ENCODE measurements at regions not wholly inside any gene's neighbourhood (a gene's known extent, or its start where the extent isn't known, plus 50 kb on each side); places are given as distances from the start of the nearest gene placed in this dataset.
A peak's percentile ranks its signal among the peaks of the same experiment; 100 is the strongest.
"Not testable (repeated sequence)": the region's sequence is repeated elsewhere in the genome, so short reads cannot be mapped to it uniquely, and the experiment has no call there.

DNA sequence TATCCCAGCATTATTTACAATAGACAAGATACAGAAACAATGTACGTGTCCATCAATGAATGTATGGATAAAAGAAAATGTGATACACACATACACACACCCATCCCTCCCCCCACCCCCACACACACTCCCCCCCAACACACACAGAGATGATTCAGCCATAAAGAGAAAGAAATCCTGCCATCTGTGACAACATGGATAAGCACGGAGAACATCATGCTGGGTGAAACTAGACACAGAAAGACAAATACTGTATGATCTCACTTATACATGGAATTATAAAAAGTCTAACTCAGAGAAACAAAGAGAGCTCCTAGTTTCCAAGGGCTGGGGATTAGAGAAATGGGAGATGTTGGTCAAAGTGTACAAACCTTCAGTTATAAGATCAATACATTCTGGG is 104.8 kb upstream of the LY86 start:
- DNase-seq = no peak

- no peak for DNase-seq
These were observed 103.8 kb upstream of the LY86 start for GRCh38 chr6:6484681-6485080.

- DNase-seq = no peak
These were observed 101.9 kb upstream of the LY86 start for GRCh38 chr6:6486595-6486994.

DNA sequence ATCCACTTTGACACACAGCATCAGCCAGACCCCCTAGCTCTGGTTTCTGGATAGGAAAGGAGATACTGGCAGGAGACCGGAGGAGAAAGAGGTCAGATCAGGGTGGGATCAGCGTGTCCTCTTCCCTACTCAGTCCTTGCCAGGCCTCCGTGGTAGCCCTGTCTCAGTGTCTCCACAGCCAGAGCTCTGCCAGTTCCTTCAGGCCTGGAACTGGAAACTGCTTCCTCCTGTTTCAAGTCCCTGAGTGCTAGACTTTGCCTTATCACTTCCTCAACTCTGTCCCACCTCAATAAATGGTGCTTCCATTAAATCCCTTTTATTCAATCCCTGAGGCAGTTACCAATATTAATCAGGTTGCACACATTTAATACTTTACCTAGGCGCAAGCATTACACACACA is 96.8 kb upstream of the LY86 start:
- no peak for DNase-seq

DNA sequence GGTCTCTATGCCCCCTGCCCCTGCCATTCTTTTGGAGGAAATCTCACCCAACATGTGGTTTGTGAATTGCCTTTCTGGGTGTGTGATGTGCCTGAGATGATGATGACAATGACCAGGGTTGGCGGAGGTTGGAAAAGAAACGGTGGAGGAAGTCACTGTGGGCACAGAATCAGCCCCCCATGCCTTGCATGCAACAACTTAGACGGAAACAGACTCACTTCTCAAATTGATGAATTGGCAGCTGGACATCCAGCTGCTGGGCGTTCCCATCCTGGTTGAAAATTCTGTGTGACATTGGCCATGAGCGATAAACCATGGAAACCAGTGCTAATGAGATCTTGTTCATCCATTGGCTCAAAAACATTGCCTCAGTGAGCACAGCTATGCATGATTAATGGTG is 95.8 kb upstream of the LY86 start:
- no peak for DNase-seq

DNA sequence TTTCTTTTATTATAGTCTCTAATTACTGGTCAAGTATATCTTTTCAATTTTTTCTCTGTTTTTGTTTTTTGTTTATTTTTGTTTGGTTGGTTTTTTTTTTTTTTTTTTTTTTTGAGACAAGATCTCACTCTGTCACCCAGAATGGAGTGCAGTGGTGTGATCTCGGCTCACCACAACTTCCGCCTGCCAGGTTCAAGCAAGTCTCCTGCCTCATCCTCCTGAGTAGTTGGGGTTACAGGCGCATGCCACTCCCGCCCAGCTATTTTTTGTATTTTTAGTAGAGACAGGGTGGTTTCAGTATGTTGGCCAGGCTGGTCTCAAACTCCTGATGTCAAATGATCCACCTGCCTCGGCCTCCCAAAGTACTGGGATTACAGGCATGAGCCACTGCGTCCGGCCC is 94.4 kb upstream of the LY86 start:
- DNase-seq = not testable (repeated sequence)

GRCh38 chr6:6494677-6495076 is 93.8 kb upstream of the LY86 start:
- peak; percentile 73 to 82 for DNase-seq

- DNase-seq = no peak
These were observed 92.7 kb upstream of the LY86 start for GRCh38 chr6:6495851-6496250.

DNA sequence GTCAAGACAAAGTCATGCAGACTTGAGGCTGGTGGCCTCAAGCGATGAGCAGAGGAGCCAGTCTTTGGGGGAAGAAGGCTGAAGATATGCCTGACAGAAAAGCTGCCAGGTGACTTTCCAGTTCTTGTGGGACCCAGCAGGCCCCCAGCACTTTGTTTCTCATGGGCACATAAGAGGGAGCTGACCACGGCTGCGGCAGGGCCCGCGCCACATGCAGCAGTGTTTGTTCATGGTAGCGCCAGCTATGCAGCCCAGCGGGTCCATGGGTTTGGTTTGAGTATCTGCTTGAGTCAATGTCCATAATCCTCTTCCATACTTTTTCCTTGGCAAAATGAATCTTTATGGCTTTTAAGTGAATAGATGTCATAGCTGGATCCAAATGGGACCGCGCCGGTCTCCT is 91.0 kb upstream of the LY86 start:
- DNase-seq = no peak

- DNase-seq = no peak
These were observed 90.5 kb upstream of the LY86 start for GRCh38 chr6:6497976-6498375.

DNA sequence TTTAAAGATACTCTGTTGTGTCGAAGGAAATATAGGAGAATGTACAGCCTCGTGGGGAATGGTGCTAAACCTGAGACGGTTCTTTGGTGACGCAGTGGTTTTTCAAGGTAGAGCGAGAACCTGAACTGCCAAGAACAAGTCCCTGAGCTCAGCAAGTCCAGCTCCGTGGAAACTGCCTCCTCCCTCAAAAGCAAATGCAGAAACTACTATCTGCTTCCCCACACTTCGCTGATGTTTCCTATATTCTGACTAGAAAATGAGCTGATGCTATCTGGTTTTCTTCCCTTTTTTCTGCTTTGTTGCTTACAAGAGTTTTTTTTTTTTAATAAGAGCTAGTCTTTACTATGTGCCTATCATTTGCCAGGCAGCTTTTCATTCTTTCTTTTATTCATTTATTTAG is 85.3 kb upstream of the LY86 start:
- no peak for DNase-seq

DNA sequence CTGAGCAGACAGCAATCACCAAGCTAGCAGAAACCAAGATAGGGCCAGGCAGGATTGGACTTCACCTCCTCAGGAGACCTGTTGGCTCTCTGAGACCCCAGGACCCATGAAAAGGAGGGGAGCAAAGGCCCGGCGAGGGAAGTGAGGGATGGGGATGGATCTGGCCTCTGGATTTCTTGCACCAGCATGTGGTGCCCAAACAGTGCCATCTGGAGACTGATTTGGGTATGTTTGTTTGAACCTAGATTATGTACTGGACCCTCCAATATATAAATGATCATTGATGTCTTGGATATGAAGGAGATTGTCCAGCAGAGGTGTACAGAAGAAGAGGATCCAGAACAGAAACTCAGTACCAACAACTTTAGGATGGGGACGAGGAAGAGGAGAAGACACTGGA is 83.4 kb upstream of the LY86 start:
- peak in 1 of 2 experiments; percentile 23 for DNase-seq

GRCh38 chr6:6508643-6509042 is 79.9 kb upstream of the LY86 start:
- DNase-seq = no peak

DNA sequence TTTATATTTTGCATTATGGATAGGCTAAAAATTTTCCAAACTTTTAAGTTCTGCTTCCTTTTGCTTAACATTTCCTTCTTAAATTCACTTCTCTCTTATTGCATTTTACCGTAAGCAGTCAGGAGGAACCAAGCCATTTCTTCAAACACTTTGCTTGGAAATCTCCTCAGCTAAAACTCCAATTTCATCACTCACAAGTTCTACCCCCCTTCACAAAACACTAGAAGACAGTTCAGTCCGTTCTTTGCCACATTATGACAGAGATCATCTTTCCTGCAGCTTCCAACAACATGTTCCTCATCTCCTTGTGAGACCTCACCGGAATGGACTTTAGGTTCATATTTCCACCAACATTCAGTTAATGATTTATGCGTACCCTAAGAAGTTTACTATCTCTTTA is 79.2 kb upstream of the LY86 start:
- DNase-seq = no peak

GRCh38 chr6:6512711-6513110 is 75.8 kb upstream of the LY86 start:
- DNase-seq = peak in 1 of 2 experiments; percentile 35

- no peak for DNase-seq
These were observed 72.6 kb upstream of the LY86 start for GRCh38 chr6:6515691-6516607.

DNA sequence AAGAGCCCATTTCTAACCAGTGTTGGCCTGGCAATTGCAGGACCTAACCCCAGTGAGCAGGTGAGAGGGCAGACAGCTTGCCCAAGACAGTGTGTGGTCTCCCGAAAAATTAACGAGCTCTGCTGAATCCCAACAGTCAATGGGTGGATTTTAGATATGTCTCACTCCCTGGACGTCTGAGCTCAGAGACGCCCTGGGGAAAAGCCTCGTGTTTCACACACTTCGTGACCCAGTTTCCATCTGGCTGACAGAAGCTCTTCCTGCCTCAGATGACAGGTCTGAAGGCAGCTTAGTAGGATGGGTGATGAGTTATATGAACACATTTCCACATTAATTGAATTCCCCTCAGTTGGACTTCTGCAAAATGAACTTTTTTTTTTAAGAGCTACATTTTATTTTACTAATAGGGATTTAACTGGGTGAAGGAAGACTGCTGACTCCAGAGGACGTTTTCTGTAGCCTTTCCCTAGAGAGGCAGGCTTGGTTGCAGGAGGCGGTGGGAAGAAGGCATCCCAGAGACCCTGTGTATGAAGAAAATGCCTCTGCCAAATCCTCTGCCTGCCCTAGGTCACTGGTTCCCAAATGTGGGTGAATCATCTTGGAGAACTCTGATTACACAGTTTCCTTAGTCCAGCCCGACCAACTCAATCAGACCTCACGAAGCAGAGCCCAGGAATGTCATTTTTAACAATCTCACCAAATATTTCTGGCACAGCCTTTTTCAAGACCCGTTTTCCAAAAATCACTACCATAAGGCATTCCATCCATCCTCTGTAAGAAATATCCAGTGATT is 71.7 kb upstream of the LY86 start:
- no peak for DNase-seq

DNA sequence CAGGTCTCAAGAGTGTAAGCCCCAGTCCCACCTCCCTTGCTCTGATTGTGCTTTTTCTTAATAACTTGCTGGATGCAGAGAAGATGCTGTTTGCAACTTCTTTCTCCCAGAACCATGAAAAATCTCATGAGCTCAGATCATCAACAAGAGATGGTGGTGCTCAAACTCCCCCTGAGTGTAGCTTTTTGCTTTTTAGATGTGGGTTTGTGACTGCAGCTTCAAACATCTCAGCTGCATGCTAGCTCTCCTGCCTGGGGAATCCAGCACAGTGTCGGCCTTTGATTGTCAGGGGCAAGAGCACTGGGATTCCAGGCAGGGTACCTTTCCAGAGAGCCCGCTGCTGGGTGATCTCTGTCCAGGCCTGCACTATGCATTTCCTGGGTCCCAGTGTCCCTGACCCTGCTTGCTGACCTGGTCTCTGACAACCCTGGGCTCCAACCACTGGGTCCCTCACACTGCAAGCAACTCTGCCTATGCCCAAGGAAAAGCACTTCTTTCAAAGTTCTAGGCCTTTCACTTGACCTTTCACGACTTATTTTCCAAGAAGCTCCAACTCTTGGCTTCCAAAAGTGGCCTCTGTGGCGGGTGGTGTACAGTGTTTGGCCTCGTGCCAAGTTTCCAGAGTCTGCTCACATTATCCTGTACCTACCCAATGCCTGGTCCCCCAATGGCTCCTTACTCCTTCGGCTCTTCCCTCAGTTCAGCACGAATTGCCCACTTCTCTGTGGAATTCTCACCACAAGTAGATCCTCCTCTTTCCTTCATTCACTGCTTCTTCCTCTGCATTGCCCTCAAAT is 69.7 kb upstream of the LY86 start:
- DNase-seq = no peak

DNA sequence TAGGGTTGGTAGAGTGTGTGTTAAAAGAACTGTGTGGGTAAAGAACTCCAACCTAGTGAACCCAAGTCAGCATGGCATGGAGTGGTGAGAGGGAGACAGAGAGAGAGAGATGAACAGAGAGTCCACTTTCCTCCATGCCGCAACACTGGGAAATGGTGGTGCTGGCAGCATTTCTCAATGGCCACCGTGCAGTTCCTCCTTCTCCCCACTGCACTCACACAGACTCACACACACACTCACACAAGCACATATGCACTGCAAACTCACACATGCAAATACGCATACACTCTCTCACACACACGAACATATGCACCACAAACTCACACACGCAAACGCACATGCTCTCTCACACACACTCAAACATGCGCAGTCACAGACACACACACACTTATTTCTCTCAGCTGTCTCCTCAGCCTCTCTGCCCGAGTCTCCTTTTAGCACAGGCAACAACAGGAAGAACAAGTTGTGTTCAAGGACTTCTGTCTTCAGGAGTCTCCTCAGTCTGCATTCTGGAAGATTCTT is 66.5 kb upstream of the LY86 start:
- no peak for DNase-seq

DNA sequence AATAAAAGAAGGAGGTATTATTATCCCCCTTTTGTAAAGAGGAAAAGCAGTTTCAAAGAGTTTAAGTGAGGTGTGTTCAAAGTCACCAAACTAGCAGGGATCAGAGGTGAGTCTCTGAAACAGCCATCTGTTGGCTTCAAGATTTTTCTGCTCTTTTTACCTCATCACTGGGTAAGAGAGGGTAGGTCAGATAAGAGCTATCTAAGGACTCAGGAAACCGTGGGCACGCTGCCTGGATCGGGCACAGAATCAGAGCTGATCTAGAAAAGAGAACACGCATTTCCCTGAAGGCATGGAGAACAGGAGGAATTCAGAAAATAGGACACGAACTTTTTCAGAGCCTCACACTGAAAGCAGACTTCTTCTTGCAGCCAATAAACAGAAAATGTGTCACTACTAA is 65.8 kb upstream of the LY86 start:
- DNase-seq = no peak

- no peak for DNase-seq
These were observed 63.6 kb upstream of the LY86 start for GRCh38 chr6:6524951-6525350.

DNA sequence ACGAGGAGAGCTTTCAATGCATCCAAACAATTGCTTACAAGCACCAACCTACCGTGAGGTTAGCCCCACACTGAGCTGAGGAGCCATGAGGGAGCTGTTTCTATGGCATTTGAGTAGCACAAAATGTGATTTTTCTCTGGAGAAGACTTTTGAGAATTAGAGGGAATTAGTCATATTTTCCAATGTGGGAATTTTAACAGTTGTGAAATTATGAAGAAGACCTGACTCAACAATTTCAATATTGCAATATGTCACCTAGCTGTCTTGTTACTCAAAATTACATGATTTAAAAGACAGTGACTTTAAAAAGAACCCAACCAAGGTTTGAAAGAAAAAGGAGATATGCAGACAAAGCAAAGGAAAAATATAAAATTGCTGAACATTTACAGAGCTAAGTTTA is 62.6 kb upstream of the LY86 start:
- DNase-seq = no peak

GRCh38 chr6:6529275-6529674 is 59.2 kb upstream of the LY86 start:
- no peak for DNase-seq
